Skeletal muscle tissue (tissue), 3 donors: ENCODE measurements at regions not wholly inside any gene's neighbourhood (a gene's known extent, or its start where the extent isn't known, plus 50 kb on each side); places are given as distances from the start of the nearest gene placed in this dataset.
"Not testable (repeated sequence)": the region's sequence is repeated elsewhere in the genome, so short reads cannot be mapped to it uniquely, and the experiment has no call there.

Experiments used
- H3K27ac ChIP-seq: one replicate; pipeline ENCODE4 v1.7.0; 2013; ENCODE audit warnings: mild to moderate bottlenecking, low read depth, low read length, inconsistent platforms
- H3K27me3 ChIP-seq, 3 donors: one replicate each; pipeline ENCODE4 v1.7.0; 2013; ENCODE audit warnings: low read length in 3 of 3; ENCODE audit not compliant: control insufficient read depth in 3 of 3, insufficient read depth in 3 of 3
- H3K36me3 ChIP-seq, 3 donors: one replicate each; pipeline ENCODE4 v1.7.0; 2013; ENCODE audit warnings: low read length in 3 of 3; ENCODE audit not compliant: control insufficient read depth in 3 of 3, insufficient read depth in 3 of 3
- H3K4me1 ChIP-seq, 3 donors: one replicate each; pipeline ENCODE4 v1.7.0; 2013; ENCODE audit warnings: low read length in 3 of 3, mild to moderate bottlenecking in 3 of 3; ENCODE audit not compliant: control insufficient read depth in 3 of 3, insufficient read depth in 3 of 3
- H3K4me3 ChIP-seq, 3 donors: one replicate each; pipeline ENCODE4 v1.7.0; 2013; ENCODE audit warnings: low read length in 3 of 3
- H3K9ac ChIP-seq, 3 donors: one replicate each; pipeline ENCODE4 v1.7.0; 2013; ENCODE audit warnings: low read length in 3 of 3, mild to moderate bottlenecking in 3 of 3, moderate library complexity in 2 of 3, low read depth in 1 of 3
- H3K9me3 ChIP-seq, 3 donors: one replicate each; pipeline ENCODE4 v1.7.0; 2013; ENCODE audit warnings: low read length in 3 of 3; ENCODE audit not compliant: control insufficient read depth in 3 of 3
- donor health status: Osteomylitis.

- Histone ChIP-seq H3K9me3 (no peaks in the 10 kb centered on the region), H3K4me3 (no peak overlapping the region), H3K27ac (no peak overlapping the region), H3K9ac (no peak overlapping the region), H3K4me1 (peaks cover 12 to 22% (median 13%) of the 10 kb centered on the region in 3 donors), H3K36me3 (no peaks in the 10 kb centered on the region), H3K27me3 (no peaks in the 10 kb centered on the region)
Observed at GRCh38 chr20:20796766-20797440, 84.5 kb upstream of the RALGAPA2 start.

DNA sequence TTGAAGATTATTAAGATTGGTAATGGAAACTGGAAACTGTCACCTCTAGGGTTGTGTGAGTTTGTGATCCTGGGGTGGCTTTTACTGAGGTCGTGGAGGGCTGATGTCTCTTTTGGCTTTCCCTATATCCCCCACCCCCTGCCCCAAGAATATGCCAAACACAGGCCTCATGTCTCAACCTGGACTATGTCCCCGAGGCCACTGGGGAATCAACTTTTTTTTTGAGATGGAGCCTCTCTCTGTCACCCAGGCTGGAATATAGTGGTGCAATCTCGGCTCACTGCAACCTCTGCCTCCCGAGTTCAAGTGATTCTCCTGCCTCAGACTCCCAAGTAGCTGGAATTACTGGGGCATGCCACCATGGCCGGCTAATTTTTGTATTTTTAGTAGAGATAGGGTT is 83.3 kb upstream of the RALGAPA2 start:
- Histone ChIP-seq H3K4me3 (no peak overlapping the region), H3K36me3 (no peaks in the 10 kb centered on the region), H3K9me3 (no peaks in the 10 kb centered on the region), H3K4me1 (peaks cover 14 to 26% (median 17%) of the 10 kb centered on the region in 3 donors), H3K9ac (no peak overlapping the region), H3K27me3 (no peaks in the 10 kb centered on the region), H3K27ac (no peak overlapping the region)

DNA sequence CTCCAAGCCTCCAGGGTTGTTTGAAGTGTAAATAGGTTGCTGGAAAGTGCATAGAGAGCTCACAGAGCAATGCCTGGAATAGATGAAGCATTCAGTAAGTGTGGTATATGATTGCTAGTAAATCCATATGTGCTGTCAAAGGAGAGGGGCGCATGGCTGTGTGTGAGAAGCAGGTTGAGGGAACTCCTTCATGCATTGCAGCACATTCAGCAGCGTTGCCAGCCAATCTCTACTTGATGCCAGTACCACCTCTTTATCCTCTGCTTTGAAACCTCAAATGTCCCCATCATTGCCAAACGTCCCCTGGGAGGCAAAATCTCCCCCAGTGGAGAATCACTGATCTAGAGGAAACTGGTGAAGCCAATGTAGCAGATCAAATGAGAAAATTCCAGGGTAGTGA is 82.7 kb upstream of the RALGAPA2 start:
- H3K4me1 ChIP-seq: peaks cover 10 to 22% (median 14%) of the 10 kb centered on the region in 3 donors
- no peaks in the 10 kb centered on the region for H3K27me3 ChIP-seq
- H3K9ac ChIP-seq: no peak overlapping the region
- H3K27ac ChIP-seq: no peak overlapping the region
- H3K4me3 ChIP-seq: no peak overlapping the region
- H3K36me3 ChIP-seq: no peaks in the 10 kb centered on the region
- H3K9me3 ChIP-seq: no peaks in the 10 kb centered on the region

GRCh38 chr20:20793591-20793990 is 81.1 kb upstream of the RALGAPA2 start:
- no peaks in the 10 kb centered on the region for H3K27me3 ChIP-seq
- H3K9ac ChIP-seq: no peak overlapping the region
- no peaks in the 10 kb centered on the region for H3K9me3 ChIP-seq
- no peak overlapping the region for H3K27ac ChIP-seq
- H3K4me1 ChIP-seq: peaks cover 4 to 10% (median 7%) of the 10 kb centered on the region in 3 donors
- H3K4me3 ChIP-seq: no peak overlapping the region
- H3K36me3 ChIP-seq: no peaks in the 10 kb centered on the region

GRCh38 chr20:20791664-20792568 is 79.5 kb upstream of the RALGAPA2 start:
- H3K27me3 ChIP-seq: no peaks in the 10 kb centered on the region
- peak overlapping the region in 1 of 3 donors; percentile 45 for H3K4me3 ChIP-seq
- no peaks in the 10 kb centered on the region for H3K9me3 ChIP-seq
- H3K9ac ChIP-seq: peak overlapping the region in 2 of 3 donors; percentile 43 to 62
- H3K36me3 ChIP-seq: no peaks in the 10 kb centered on the region
- peaks cover 4 to 10% (median 7%) of the 10 kb centered on the region in 3 donors for H3K4me1 ChIP-seq
- H3K27ac ChIP-seq: no peak overlapping the region

DNA sequence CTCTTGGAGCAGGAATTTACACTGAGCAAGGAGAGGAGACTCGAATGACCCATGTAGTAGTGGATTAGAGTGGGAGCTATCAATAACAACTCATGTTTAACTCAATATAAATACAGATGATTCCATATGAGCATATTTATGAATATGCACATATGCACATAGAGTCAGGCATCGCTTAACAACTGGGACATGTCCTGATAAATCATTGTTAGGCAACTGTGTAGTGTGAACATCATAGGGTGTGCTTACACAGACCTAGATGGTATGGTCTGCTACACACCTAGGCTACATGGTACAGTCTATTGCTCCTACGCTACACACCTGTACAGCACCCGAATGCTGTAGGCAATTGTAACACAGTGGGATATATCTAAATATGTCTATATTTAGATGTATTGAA is 75.9 kb upstream of the RALGAPA2 start:
- Histone ChIP-seq H3K9ac (no peak overlapping the region), H3K4me1 (peaks cover 5 to 11% (median 10%) of the 10 kb centered on the region in 3 donors), H3K4me3 (no peak overlapping the region), H3K27ac (no peak overlapping the region), H3K9me3 (no peaks in the 10 kb centered on the region), H3K27me3 (no peaks in the 10 kb centered on the region), H3K36me3 (no peaks in the 10 kb centered on the region)

GRCh38 chr20:20786428-20786827 is 74.0 kb upstream of the RALGAPA2 start:
- no peaks in the 10 kb centered on the region for H3K27me3 ChIP-seq
- H3K4me3 ChIP-seq: no peak overlapping the region
- H3K4me1 ChIP-seq: peaks cover 19 to 23% (median 22%) of the 10 kb centered on the region in 3 donors
- no peak overlapping the region for H3K9ac ChIP-seq
- no peaks in the 10 kb centered on the region for H3K36me3 ChIP-seq
- no peaks in the 10 kb centered on the region for H3K9me3 ChIP-seq
- no peak overlapping the region for H3K27ac ChIP-seq

GRCh38 chr20:20785226-20785625 is 72.8 kb upstream of the RALGAPA2 start:
- no peaks in the 10 kb centered on the region for H3K9me3 ChIP-seq

DNA sequence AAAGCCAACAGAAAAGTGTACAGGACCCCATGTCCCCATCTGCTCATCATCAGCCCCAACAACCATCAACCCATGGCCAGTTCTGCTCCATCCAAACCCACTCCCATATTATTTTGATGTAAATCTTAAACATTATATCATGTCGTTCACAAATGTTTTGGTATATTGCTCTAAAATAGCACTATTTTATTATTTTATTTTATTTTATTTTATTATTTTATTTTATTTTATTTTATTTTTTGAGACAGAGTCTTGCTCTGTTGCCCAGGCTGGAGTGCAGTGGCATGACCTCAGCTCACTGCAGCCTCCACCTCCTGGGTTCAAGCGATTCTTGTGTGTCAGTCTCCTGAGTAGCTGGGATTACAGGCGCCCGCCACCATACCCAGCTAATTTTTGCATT is 72.0 kb upstream of the RALGAPA2 start:
- H3K27me3 ChIP-seq, H3K27ac ChIP-seq, H3K36me3 ChIP-seq, H3K9ac ChIP-seq, H3K9me3 ChIP-seq, H3K4me3 ChIP-seq: not testable (repeated sequence)
- peaks cover 36 to 41% (median 37%) of the 10 kb centered on the region in 3 donors for H3K4me1 ChIP-seq

More at GRCh38 chr20:20785226-20785625, 72.8 kb upstream of the RALGAPA2 start:
- no peaks in the 10 kb centered on the region for H3K36me3 ChIP-seq
- H3K4me3 ChIP-seq: no peak overlapping the region
- H3K27me3 ChIP-seq: no peaks in the 10 kb centered on the region
- H3K4me1 ChIP-seq: peaks cover 31 to 34% (median 31%) of the 10 kb centered on the region in 3 donors
- H3K27ac ChIP-seq: no peak overlapping the region
- H3K9ac ChIP-seq: no peak overlapping the region

- H3K4me1 ChIP-seq: peaks cover 42 to 45% (median 44%) of the 10 kb centered on the region in 3 donors
- H3K36me3 ChIP-seq: no peaks in the 10 kb centered on the region
- peak overlapping the region in 1 of 3 donors; percentile 15 for H3K9ac ChIP-seq
- H3K27ac ChIP-seq: no peak overlapping the region
- no peaks in the 10 kb centered on the region for H3K27me3 ChIP-seq
- H3K9me3 ChIP-seq: no peaks in the 10 kb centered on the region
- no peak overlapping the region for H3K4me3 ChIP-seq
Observed at GRCh38 chr20:20783450-20783849, 71.0 kb upstream of the RALGAPA2 start.
